Mucosa of gallbladder (tissue), 1 donor: ENCODE measurements at regions not wholly inside any gene's neighbourhood (a gene's known extent, or its start where the extent isn't known, plus 50 kb on each side); places are given as distances from the start of the nearest gene placed in this dataset.

ENCODE experiments used
- DNase-seq: peaks from one replicate; pipeline ENCODE4 v3.0.0-alpha.2; 2020; ENCODE audit warnings: low spot score
- donor health status: DM: no; HTN: no; CAD: no.

- DNase-seq: no peak
Observed at GRCh38 chr2:100764430-100764829, 55.5 kb upstream of the NPAS2 start.

- DNase-seq: no peak
Observed at GRCh38 chr2:100765481-100765880, 54.5 kb upstream of the NPAS2 start.

- no peak for DNase-seq
Observed at GRCh38 chr2:100766256-100766655, 53.7 kb upstream of the NPAS2 start.

- DNase-seq: no peak
Observed at GRCh38 chr2:100766806-100767205, 53.1 kb upstream of the NPAS2 start.

GRCh38 chr2:100767224-100767653, 52.7 kb upstream of the NPAS2 start:
- DNase-seq: no peak

GRCh38 chr2:100767810-100768806, 51.8 kb upstream of the NPAS2 start:
- DNase-seq: no peak
